Osteoblast (primary cell): ENCODE measurements at regions not wholly inside any gene's neighbourhood (a gene's known extent, or its start where the extent isn't known, plus 50 kb on each side); places are given as distances from the start of the nearest gene placed in this dataset.

Experiments used
- DNase-seq: peaks from one replicate; pipeline ENCODE4 v3.0.0; 2011; ENCODE audit warnings: low spot score, mixed read lengths; ENCODE audit not compliant: insufficient read length; ENCODE audit errors: missing footprints
- H2AFZ ChIP-seq: 2 replicates; pipeline ENCODE4 v1.6.0; 2011; ENCODE audit warnings: mild to moderate bottlenecking, low read length
- H3K27ac ChIP-seq: 2 replicates; pipeline ENCODE4 v1.5.1; 2011; ENCODE audit warnings: mild to moderate bottlenecking, low read depth, low read length, moderate library complexity
- H3K27me3 ChIP-seq: 2 replicates; pipeline ENCODE4 v1.6.0; 2012; ENCODE audit warnings: mild to moderate bottlenecking, control low read depth, inconsistent platforms, low read length, moderate library complexity; ENCODE audit not compliant: insufficient read depth
- H3K36me3 ChIP-seq: 2 replicates; pipeline ENCODE4 v1.5.1; 2011; ENCODE audit warnings: mild to moderate bottlenecking, low read length, control low read depth, moderate library complexity; ENCODE audit not compliant: insufficient read depth
- H3K4me1 ChIP-seq: 2 replicates; pipeline ENCODE4 v1.5.1; 2011; ENCODE audit warnings: mild to moderate bottlenecking, low read length, control low read depth, moderate library complexity; ENCODE audit not compliant: insufficient read depth
- H3K4me2 ChIP-seq: 2 replicates; pipeline ENCODE4 v1.6.0; 2011; ENCODE audit warnings: mild to moderate bottlenecking, low read length; ENCODE audit not compliant: insufficient read depth
- H3K4me3 ChIP-seq: fragments of 200-600 bp; sonication (generic); 3 replicates; pipeline ENCODE4 v1.5.1; 2012; ENCODE audit warnings: mild to moderate bottlenecking, low read length, inconsistent platforms; ENCODE audit not compliant: insufficient read depth
- H3K79me2 ChIP-seq: 2 replicates; pipeline ENCODE4 v1.6.0; 2012; ENCODE audit warnings: mild to moderate bottlenecking, low read length, control low read depth, inconsistent platforms; ENCODE audit not compliant: insufficient read depth
- H3K9me3 ChIP-seq: 2 replicates; pipeline ENCODE4 v1.5.1; 2011; ENCODE audit warnings: low read depth, low read length, control low read depth
- H4K20me1 ChIP-seq: 2 replicates; pipeline ENCODE4 v1.6.0; 2012; ENCODE audit warnings: mild to moderate bottlenecking, low read length, control low read depth; ENCODE audit not compliant: insufficient read depth
- TF ChIP-seq, protein P1 (sequence below): IDR thresholded peaks from 2 replicates; pipeline ENCODE4 v1.5.1; 2011; ENCODE audit warnings: mild to moderate bottlenecking, low read depth, low read length, moderate library complexity; ENCODE audit errors: extremely low read depth

- Histone ChIP-seq H3K4me3 (no peak overlapping the region), H3K9me3 (no peaks in the 10 kb centered on the region), H2AFZ (no peak overlapping the region), H3K36me3 (no peaks in the 10 kb centered on the region), H3K79me2 (no peaks in the 10 kb centered on the region), H4K20me1 (no peaks in the 10 kb centered on the region), H3K4me1 (no peaks in the 10 kb centered on the region), H3K27ac (no peak overlapping the region), H3K4me2 (no peak overlapping the region), H3K27me3 (no peaks in the 10 kb centered on the region)
- TF ChIP-seq, protein P1, sequence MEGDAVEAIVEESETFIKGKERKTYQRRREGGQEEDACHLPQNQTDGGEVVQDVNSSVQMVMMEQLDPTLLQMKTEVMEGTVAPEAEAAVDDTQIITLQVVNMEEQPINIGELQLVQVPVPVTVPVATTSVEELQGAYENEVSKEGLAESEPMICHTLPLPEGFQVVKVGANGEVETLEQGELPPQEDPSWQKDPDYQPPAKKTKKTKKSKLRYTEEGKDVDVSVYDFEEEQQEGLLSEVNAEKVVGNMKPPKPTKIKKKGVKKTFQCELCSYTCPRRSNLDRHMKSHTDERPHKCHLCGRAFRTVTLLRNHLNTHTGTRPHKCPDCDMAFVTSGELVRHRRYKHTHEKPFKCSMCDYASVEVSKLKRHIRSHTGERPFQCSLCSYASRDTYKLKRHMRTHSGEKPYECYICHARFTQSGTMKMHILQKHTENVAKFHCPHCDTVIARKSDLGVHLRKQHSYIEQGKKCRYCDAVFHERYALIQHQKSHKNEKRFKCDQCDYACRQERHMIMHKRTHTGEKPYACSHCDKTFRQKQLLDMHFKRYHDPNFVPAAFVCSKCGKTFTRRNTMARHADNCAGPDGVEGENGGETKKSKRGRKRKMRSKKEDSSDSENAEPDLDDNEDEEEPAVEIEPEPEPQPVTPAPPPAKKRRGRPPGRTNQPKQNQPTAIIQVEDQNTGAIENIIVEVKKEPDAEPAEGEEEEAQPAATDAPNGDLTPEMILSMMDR = no peak
- DNase-seq = no peak
Observed at GRCh38 chr1:177356674-177357435, 186.1 kb downstream of the BRINP2 start.

DNA sequence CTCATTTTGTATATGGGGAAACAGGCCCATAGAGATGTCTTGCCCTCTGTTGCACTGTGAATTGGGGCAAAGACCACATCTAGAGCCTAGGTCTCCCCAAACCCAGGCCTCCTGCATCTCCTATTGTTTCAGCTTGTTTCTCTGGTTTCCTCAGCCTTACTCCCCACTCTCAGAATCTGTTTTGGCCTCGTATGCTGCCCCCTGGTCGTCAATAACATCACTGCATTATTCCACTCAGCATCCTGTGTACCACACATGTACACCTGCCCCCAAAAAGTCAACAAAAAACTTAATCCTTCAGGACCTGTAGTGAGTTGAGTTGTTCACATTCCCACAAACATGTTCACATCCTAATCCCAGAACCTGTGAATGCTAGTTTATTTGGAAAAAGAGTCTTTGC is 184.8 kb downstream of the BRINP2 start:
- Histone ChIP-seq H3K27ac (no peak overlapping the region), H2AFZ (no peak overlapping the region), H3K27me3 (no peaks in the 10 kb centered on the region), H3K4me1 (no peaks in the 10 kb centered on the region), H3K79me2 (no peaks in the 10 kb centered on the region), H3K9me3 (no peaks in the 10 kb centered on the region), H3K4me2 (no peak overlapping the region), H3K4me3 (no peak overlapping the region), H4K20me1 (no peaks in the 10 kb centered on the region), H3K36me3 (no peaks in the 10 kb centered on the region)
- peak; percentile 5 for DNase-seq
- TF ChIP-seq, protein P1 = peak; percentile 58

DNA sequence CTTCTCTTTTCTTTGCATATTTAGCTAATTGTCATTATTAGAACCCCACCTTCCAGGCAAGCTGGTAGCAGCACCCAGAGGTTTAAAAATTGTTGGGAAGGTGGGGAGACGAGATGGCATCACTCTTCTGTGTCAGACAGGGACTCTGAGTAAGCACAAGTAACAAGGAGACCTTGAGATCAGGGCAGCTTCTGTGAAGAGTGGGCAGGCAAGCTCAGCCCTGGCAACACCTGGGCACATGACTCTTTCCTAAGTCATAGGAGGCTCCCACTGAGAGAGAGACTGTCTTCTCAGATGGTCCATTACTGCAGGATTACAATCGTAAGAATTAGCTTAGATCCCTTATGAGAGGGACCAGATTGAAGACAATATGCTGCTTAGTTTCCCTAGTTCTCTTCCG is 183.5 kb downstream of the BRINP2 start:
- H2AFZ ChIP-seq = no peak overlapping the region
- no peak overlapping the region for H3K27ac ChIP-seq

More for the DNA sequence above, 183.5 kb downstream of the BRINP2 start:
- Histone ChIP-seq H3K36me3 (no peaks in the 10 kb centered on the region), H3K4me1 (no peaks in the 10 kb centered on the region), H4K20me1 (no peaks in the 10 kb centered on the region), H3K4me3 (no peak overlapping the region), H3K27me3 (no peaks in the 10 kb centered on the region), H3K9me3 (no peaks in the 10 kb centered on the region), H3K79me2 (no peaks in the 10 kb centered on the region), H3K4me2 (no peak overlapping the region)
- TF ChIP-seq, protein P1 = no peak
- DNase-seq = no peak
